ENCODE measurements at regions not wholly inside any gene's neighbourhood (a gene's known extent, or its start where the extent isn't known, plus 50 kb on each side); places are given as distances from the start of the nearest gene placed in this dataset.

DNA sequence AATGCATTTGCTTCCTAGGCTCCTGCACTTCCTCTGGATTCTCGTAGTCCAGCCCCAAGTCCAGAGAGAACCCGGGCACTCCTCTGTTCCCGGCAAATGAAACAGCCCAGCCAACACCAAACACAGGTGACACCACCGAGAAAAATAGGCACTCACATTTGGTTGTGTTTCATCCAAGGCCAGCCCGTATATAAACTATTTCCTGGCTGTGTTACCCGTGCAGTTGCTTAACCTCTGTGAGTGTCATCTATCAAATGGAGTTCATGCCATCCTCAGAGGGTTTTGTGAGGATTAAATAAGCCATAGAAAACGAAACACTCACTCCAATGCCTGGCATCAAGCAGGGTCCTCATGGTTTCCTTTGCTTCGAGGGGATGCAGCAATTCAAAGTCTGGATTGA, 115.2 kb downstream of the BOD1 start:
- FAIRE-seq (no peak), DNase-seq (ENCODE audit: insufficient read length) (no peak)

DNA sequence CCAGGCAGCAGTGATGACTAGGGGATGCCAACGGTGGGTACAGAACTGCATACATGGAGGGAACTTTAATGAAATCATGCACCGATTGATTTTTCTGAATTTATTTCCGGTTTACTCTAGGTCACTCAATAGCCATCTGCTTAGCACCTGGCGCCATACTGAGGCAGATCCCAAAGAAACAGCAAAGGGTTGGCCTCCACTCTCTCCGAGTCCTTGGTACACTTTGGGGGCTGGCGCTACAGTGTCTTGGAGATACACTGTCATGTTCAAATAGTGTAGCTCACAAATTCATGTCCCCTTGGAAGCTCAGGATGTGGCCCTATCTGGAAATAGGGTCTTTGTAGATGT, 116.3 kb downstream of the BOD1 start:
- no peak for DNase-seq (ENCODE audit: insufficient read length)
- TF ChIP-seq TAF1 (IDR thresholded peaks at IDR 0.05; ENCODE audit: borderline replicate concordance, low read depth, low read length), result no peak
- FAIRE-seq, result no peak

More for the DNA sequence above, 115.2 kb downstream of the BOD1 start:
- TF ChIP-seq TAF1 (IDR thresholded peaks at IDR 0.05; ENCODE audit: borderline replicate concordance, low read depth, low read length) (no peak), POLR2A (IDR thresholded peaks at IDR 0.05; ENCODE audit: low read depth, low read length) (no peak), POLR2AphosphoS5 (IDR thresholded peaks at IDR 0.05; ENCODE audit: low read depth, low read length) (no peak)

DNA sequence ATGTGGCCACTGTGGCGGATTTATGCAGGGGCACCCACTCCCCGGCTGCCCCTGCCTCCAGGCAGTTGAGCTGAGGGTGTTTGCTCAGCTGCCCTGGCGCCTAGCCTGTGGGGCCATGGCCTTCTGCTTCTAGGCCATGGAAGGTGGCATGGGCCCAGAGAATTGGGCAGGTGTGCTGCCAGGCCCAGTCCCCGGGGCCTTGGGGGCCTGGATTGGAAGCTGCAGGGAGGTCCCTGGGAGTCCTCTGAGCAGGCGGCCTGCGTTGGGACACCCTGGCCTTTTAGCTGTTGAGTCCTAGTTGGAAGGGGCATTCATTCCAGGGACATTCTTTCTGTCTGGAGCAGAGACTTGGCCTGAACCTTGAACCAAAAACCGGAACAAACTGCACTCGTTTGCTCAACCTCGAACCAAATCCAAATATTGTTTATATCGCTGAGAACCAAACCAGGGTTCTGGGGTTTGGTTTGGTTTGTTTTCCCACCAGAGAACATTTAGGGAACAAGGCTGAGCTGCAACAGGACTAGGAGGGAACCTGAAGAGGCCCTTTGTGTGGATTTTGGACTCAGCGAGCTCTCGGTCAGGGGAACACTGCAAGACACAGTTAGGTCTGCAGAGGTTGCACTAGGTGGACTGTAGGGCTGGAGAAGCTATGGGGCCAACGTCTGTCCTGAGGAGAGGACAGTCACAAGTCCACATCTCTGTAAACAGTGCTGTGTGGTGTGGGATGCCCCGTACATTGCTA, 116.8 kb downstream of the BOD1 start:
- DNase-seq (ENCODE audit: insufficient read length) (no peak), FAIRE-seq (no peak)
- TF ChIP-seq POLR2A (IDR thresholded peaks at IDR 0.05; ENCODE audit: low read depth, low read length), result no peak
- TF ChIP-seq POLR2AphosphoS5 (IDR thresholded peaks at IDR 0.05; ENCODE audit: low read depth, low read length), result no peak
- TF ChIP-seq TAF1 (IDR thresholded peaks at IDR 0.05; ENCODE audit: borderline replicate concordance, low read depth, low read length), result no peak

DNA sequence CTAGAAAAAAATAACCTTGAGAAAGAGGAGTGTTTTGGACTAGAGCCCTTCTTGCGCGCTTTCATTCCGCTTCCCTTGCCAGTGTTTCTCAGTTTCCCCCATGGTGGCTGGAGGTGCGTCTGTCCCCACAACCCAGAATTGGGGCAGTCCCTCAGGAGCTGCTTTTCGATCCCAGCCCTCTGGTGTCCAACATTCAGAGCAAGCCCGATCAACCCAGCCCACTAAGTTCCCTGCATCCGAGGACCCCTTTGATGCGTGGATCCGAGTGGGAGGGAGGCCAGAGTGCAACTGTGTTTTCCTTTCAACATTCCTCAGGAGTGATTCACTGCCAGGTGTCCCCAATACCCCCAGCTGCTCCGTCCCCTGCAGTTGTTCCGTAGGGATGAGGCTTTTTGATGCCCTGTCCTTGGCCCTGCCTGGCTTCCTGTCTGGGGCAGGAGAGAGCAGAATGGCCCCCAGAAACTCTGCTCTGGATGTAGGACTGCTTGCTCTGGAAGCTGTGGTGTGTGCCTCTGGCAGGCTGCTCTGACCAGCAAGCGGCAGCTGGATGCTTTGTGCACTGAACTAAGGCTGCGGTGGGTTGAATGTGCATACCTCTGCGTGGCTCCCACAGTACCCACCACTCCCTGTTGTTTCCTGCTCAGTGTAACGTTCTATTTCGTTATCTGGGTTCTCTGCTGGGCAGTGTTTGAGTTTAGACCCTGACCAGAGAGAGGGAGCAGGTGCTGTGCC, 117.5 kb downstream of the BOD1 start:
- no peak for DNase-seq (ENCODE audit: insufficient read length)
- TF ChIP-seq POLR2A (IDR thresholded peaks at IDR 0.05; ENCODE audit: low read depth, low read length) (no peak), POLR2AphosphoS5 (IDR thresholded peaks at IDR 0.05; ENCODE audit: low read depth, low read length) (no peak), TAF1 (IDR thresholded peaks at IDR 0.05; ENCODE audit: borderline replicate concordance, low read depth, low read length) (no peak)
- no peak for FAIRE-seq

DNA sequence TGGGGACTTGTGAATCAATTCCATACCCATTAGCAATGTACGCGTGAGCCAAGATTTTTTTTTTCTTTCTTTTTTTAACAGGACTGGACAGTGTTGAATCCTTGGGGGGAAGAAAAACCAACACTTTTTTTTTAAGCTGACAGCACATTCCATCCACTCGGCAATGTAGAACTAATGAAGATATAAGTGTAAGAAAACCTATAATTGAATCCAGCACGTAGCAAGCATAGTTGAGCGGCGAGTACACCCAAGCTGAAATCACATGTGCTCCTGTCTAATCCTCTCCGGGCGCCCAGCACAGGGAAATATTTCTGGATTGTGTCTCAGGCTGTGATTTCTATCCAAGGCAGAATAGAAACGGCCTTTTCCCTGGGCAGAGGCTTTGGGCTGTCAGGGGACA, 118.2 kb downstream of the BOD1 start:
- no peak for TF ChIP-seq POLR2A (IDR thresholded peaks at IDR 0.05; ENCODE audit: low read depth, low read length)
- TF ChIP-seq POLR2AphosphoS5 (IDR thresholded peaks at IDR 0.05; ENCODE audit: low read depth, low read length), result no peak
- TF ChIP-seq TAF1 (IDR thresholded peaks at IDR 0.05; ENCODE audit: borderline replicate concordance, low read depth, low read length), result no peak
- no peak for FAIRE-seq
- no peak for DNase-seq (ENCODE audit: insufficient read length)

DNA sequence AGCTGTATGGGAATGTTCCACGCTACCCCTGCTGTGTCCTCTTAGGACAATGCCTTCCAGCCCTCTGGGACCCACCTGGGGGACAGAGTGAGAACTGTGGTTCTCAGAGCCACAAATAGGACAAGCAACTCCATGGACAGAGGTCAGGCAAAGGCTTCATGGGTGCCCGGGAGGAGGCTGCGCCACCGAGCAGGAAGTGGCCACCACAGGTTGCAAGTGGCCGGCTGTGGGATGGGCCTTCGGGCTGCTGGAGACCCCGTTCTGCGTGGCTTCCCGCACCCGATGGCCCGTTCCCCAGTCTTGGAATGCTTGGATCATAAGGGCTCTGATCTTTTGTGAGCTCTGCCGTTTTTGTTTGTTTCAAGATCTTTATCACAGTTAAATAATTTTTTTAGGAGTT, 118.8 kb downstream of the BOD1 start:
- TF ChIP-seq POLR2A (IDR thresholded peaks at IDR 0.05; ENCODE audit: low read depth, low read length) (no peak), TAF1 (IDR thresholded peaks at IDR 0.05; ENCODE audit: borderline replicate concordance, low read depth, low read length) (no peak), POLR2AphosphoS5 (IDR thresholded peaks at IDR 0.05; ENCODE audit: low read depth, low read length) (no peak)
- DNase-seq (ENCODE audit: insufficient read length) (no peak), FAIRE-seq (no peak)

GRCh38 chr5:173496883-173497255, 119.6 kb downstream of the BOD1 start:
- DNase-seq (ENCODE audit: insufficient read length), result no peak
- TF ChIP-seq POLR2A (IDR thresholded peaks at IDR 0.05; ENCODE audit: low read depth, low read length) (no peak), TAF1 (IDR thresholded peaks at IDR 0.05; ENCODE audit: borderline replicate concordance, low read depth, low read length) (no peak), POLR2AphosphoS5 (IDR thresholded peaks at IDR 0.05; ENCODE audit: low read depth, low read length) (no peak)
- no peak for FAIRE-seq

DNA sequence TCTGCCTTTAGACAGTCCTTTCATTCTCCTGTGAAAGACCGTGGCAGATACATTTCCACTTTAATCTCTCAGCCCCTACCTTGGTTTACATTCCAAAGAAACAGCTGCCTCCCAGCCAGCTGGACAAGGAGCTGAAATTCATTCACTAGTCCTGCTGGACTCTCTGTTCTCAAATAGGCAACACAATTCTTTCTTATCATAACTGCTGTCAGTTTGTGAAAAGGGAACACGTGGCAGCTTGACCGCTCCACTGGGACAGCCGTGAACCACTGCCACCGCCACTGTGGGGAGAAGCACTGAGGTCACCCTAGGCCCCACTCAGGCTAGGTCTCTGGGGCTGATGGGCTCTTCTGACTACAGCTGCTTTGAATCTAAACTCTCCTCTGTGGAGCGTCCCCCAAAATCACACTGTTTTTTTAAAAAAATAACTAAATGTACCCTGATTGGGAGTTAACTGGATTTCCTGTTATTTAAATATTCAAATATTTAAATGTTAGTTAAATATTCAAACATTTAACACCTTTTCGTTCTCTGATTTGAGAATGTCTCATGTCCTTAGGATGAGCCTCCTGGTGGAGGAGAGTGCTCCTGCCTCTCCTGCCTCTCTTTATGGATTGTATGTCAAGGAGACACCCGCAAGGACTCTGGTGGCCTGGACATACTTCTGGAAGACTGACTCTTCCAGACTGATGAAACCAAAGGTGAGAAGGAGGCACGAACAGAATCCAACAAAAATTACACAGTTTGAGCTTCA, 120.1 kb downstream of the BOD1 start:
- no peak for DNase-seq (ENCODE audit: insufficient read length)
- TF ChIP-seq POLR2AphosphoS5 (IDR thresholded peaks at IDR 0.05; ENCODE audit: low read depth, low read length) (no peak), POLR2A (IDR thresholded peaks at IDR 0.05; ENCODE audit: low read depth, low read length) (no peak), TAF1 (IDR thresholded peaks at IDR 0.05; ENCODE audit: borderline replicate concordance, low read depth, low read length) (no peak)
- FAIRE-seq, result no peak

- TF ChIP-seq POLR2A (IDR thresholded peaks at IDR 0.05; ENCODE audit: low read depth, low read length) (no peak), TAF1 (IDR thresholded peaks at IDR 0.05; ENCODE audit: borderline replicate concordance, low read depth, low read length) (no peak), POLR2AphosphoS5 (IDR thresholded peaks at IDR 0.05; ENCODE audit: low read depth, low read length) (no peak)
- FAIRE-seq, result no peak
- no peak for DNase-seq (ENCODE audit: insufficient read length)
Observed at GRCh38 chr5:173495225-173495904, 121.1 kb downstream of the BOD1 start.

- no peak for DNase-seq (ENCODE audit: insufficient read length)
- FAIRE-seq, result no peak
- TF ChIP-seq POLR2AphosphoS5 (IDR thresholded peaks at IDR 0.05; ENCODE audit: low read depth, low read length), result no peak
- TF ChIP-seq TAF1 (IDR thresholded peaks at IDR 0.05; ENCODE audit: borderline replicate concordance, low read depth, low read length), result no peak
- no peak for TF ChIP-seq POLR2A (IDR thresholded peaks at IDR 0.05; ENCODE audit: low read depth, low read length)
Observed at GRCh38 chr5:173494446-173494845, 122.0 kb downstream of the BOD1 start.

GRCh38 chr5:173493846-173494245, 122.6 kb downstream of the BOD1 start:
- no peak for DNase-seq (ENCODE audit: insufficient read length)
- no peak for FAIRE-seq
- TF ChIP-seq TAF1 (IDR thresholded peaks at IDR 0.05; ENCODE audit: borderline replicate concordance, low read depth, low read length) (no peak), POLR2A (IDR thresholded peaks at IDR 0.05; ENCODE audit: low read depth, low read length) (no peak), POLR2AphosphoS5 (IDR thresholded peaks at IDR 0.05; ENCODE audit: low read depth, low read length) (no peak)
